ENCODE measurements at regions not wholly inside any gene's neighbourhood (a gene's known extent, or its start where the extent isn't known, plus 50 kb on each side); places are given as distances from the start of the nearest gene placed in this dataset.

DNA sequence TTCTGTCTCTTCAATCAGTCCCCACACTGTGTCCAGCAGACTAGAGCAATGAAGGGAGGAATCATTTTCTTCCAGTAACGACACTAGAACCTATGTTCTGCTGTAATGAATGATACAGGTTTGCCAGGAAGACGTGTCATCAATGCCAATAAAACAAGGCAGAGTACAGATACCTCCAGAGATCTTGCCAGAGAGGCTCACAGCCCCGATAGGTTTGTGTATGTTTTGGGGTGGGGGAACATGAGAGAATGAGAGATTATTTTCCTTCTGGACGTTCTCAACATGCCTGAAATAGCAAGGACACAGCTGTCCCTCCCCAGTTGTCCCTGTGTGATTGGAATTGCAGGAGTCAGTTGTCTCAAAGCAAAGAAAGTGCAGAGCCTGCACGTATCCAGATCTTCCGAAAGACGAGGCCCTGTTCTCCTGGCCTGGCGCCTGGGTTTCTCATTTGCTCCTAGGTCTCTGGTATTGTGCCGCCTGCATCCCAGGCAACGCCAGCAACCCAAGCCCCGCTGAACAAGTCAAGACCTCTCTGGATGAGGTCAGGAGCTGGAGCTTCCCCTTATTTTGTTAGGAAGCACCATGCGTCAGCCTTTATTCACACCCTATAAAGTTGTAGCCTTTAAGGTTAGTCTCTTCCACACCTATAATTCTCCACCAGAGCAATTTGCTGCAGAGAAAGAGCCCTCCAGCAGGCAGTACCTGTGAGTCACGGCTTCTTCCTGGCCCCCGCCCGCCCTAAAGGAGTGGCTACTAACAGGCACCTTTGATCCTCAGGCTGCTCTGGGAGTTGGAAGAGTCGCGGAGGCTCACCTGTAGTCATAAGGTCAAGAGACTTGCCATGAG is 130.5 kb downstream of the TOMM20 start:
- H3K4me3 Mint-ChIP-seq (ENCODE audit: unreplicated experiment), result peak overlapping the region; percentile 58

DNA sequence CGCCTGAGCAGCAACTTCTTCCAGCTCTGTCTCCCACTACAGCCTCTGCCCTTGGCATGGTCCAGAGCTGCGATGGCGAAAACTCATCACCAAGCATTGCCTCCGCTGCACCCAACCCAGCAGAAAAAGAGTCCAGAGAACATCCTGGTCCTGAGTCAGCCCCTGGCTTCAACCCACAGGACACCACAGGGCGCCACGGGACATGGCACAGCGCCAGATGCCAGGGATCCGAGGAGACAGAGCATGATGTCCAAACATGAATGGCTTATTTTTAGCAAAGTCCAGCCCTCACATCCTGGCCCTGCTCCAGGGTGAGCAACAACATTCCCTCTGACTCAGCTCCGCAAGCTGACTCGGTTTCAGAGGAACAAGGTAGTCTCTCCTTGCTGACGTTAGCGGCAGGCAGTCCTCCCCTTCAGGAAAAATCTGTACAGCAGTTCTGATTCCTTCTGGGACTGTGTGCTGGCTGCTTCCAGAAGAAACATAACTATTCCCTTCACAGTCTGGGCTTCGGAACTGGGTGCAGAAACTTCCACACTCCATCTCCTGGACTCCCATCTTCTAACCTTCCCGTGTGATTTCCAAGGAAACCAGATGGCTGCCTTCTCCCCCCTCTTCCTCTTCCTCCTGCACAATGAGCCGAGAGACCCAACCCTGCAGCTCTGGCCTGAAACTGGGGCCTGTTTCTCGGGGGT is 131.3 kb downstream of the TOMM20 start:
- peak overlapping the region; percentile 58 for H3K4me3 Mint-ChIP-seq (ENCODE audit: unreplicated experiment)
- H3K9me3 Mint-ChIP-seq (ENCODE audit: unreplicated experiment), result no peaks in the 10 kb centered on the region
- POLR2A ChIA-PET, result interaction anchor here (0.6 to 4.7 kb wide), 49 partner anchors 10 to 1849 kb away, joined by 3 to 154 read pairs (median 8); partner anchors contain the start of gene IRF2BP2
- peaks cover 6% of the 10 kb centered on the region for H3K36me3 Mint-ChIP-seq (ENCODE audit: insufficient read depth, unreplicated experiment)
- CTCF ChIA-PET, result interaction anchor here (0.6 to 3.4 kb wide), 14 partner anchors 14 to 339 kb away, joined by 3 to 21 read pairs (median 4); no protein-coding TSS in a partner anchor
- BruUV-seq (replicated peaks), result no TSS peak
- H3K27ac Mint-ChIP-seq (ENCODE audit: low read depth, unreplicated experiment), result peak overlapping the region; percentile 93
- intact Hi-C loops (cut with micrococcal nuclease), result loop anchor here (1.0 to 2.0 kb wide), 12 partner anchors 15 to 498 kb away; no protein-coding TSS in a partner anchor
- peak; percentile 100 for DNase-seq (ENCODE audit: unreplicated experiment)
- TF ChIP-seq, protein P1, sequence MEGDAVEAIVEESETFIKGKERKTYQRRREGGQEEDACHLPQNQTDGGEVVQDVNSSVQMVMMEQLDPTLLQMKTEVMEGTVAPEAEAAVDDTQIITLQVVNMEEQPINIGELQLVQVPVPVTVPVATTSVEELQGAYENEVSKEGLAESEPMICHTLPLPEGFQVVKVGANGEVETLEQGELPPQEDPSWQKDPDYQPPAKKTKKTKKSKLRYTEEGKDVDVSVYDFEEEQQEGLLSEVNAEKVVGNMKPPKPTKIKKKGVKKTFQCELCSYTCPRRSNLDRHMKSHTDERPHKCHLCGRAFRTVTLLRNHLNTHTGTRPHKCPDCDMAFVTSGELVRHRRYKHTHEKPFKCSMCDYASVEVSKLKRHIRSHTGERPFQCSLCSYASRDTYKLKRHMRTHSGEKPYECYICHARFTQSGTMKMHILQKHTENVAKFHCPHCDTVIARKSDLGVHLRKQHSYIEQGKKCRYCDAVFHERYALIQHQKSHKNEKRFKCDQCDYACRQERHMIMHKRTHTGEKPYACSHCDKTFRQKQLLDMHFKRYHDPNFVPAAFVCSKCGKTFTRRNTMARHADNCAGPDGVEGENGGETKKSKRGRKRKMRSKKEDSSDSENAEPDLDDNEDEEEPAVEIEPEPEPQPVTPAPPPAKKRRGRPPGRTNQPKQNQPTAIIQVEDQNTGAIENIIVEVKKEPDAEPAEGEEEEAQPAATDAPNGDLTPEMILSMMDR (IDR thresholded peaks at IDR 0.05; ENCODE audit: unreplicated experiment), result no peak
- H3K4me1 Mint-ChIP-seq (ENCODE audit: insufficient read depth, unreplicated experiment), result peaks cover 26% of the 10 kb centered on the region
- no peaks in the 10 kb centered on the region for H3K27me3 Mint-ChIP-seq (ENCODE audit: insufficient read depth, unreplicated experiment)

More for the DNA sequence above, 130.5 kb downstream of the TOMM20 start:
- H3K36me3 Mint-ChIP-seq (ENCODE audit: insufficient read depth, unreplicated experiment), result peaks cover 6% of the 10 kb centered on the region
- CTCF ChIA-PET, result interaction anchor here (0.6 to 3.4 kb wide), 17 partner anchors 14 to 511 kb away, joined by 3 to 21 read pairs (median 4); no protein-coding TSS in a partner anchor
- H3K9me3 Mint-ChIP-seq (ENCODE audit: unreplicated experiment), result no peaks in the 10 kb centered on the region
- peaks cover 26% of the 10 kb centered on the region for H3K4me1 Mint-ChIP-seq (ENCODE audit: insufficient read depth, unreplicated experiment)
- intact Hi-C loops (cut with micrococcal nuclease), result loop anchor here (1.0 to 2.0 kb wide), 13 partner anchors 14 to 499 kb away; no protein-coding TSS in a partner anchor
- DNase-seq (ENCODE audit: unreplicated experiment), result peak; percentile 99
- TF ChIP-seq, protein P1 (IDR thresholded peaks at IDR 0.05; ENCODE audit: unreplicated experiment), result no peak
- peak overlapping the region; percentile 93 for H3K27ac Mint-ChIP-seq (ENCODE audit: low read depth, unreplicated experiment)
- BruUV-seq (replicated peaks), result TSS peak; percentile 79
- POLR2A ChIA-PET, result interaction anchor here (0.5 to 4.7 kb wide), 58 partner anchors 8 to 1719 kb away, joined by 3 to 154 read pairs (median 5); partner anchors contain the start of genes IRF2BP2 and TARBP1
- H3K27me3 Mint-ChIP-seq (ENCODE audit: insufficient read depth, unreplicated experiment), result no peaks in the 10 kb centered on the region

DNA sequence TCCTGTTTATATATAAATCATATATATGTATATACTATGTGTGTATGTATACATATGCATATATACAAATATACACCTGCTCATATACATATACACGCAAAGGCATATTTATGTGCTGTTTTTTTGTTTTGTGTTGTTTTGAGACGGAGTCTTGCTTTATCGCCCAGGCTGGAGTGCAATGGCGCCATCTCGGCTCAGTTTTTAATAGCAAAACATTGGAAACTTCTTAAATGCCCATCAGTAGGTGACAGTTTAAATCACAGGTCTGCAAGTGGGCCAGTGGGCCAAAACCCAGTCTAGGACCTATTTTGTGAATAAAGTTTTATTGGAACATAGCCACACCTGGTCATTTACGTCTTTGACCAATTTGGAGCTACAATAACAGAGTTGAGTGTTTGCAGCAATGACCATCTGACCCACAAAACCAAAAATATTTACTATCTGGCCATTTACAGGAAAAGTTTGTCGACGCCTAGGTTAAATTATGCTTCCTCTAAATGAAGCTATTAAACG is 132.3 kb downstream of the TOMM20 start:
- no peaks in the 10 kb centered on the region for H3K9me3 Mint-ChIP-seq (ENCODE audit: unreplicated experiment)
- TF ChIP-seq, protein P1 (IDR thresholded peaks at IDR 0.05; ENCODE audit: unreplicated experiment), result no peak
- CTCF ChIA-PET, result interaction anchor here (0.6 to 3.4 kb wide), 8 partner anchors 13 to 338 kb away, joined by 3 to 21 read pairs (median 10); no protein-coding TSS in a partner anchor
- no peak overlapping the region for H3K4me3 Mint-ChIP-seq (ENCODE audit: unreplicated experiment)
- peak overlapping the region; percentile 93 for H3K27ac Mint-ChIP-seq (ENCODE audit: low read depth, unreplicated experiment)
- peaks cover 6% of the 10 kb centered on the region for H3K36me3 Mint-ChIP-seq (ENCODE audit: insufficient read depth, unreplicated experiment)
- no peaks in the 10 kb centered on the region for H3K27me3 Mint-ChIP-seq (ENCODE audit: insufficient read depth, unreplicated experiment)
- intact Hi-C loops (cut with micrococcal nuclease), result loop anchor here (2.0 kb wide), 1 partner anchor 34 kb away; no protein-coding TSS in a partner anchor
- POLR2A ChIA-PET, result interaction anchor here (0.9 to 4.7 kb wide), 25 partner anchors 9 to 463 kb away, joined by 3 to 154 read pairs (median 21); partner anchors contain the start of gene IRF2BP2
- DNase-seq (ENCODE audit: unreplicated experiment), result no peak
- H3K4me1 Mint-ChIP-seq (ENCODE audit: insufficient read depth, unreplicated experiment), result peaks cover 26% of the 10 kb centered on the region
- no TSS peak for BruUV-seq (replicated peaks)
